T-helper 2 cell treated with Interferon-gamma antibody and Interleukin-4, amounts not matched to agents 5 μg/mL and 100 μg/mL, for 36 hours (primary cell): ENCODE measurements at regions not wholly inside any gene's neighbourhood (a gene's known extent, or its start where the extent isn't known, plus 50 kb on each side); places are given as distances from the start of the nearest gene placed in this dataset.

Experiments used
- DNase-seq: peaks from one replicate; pipeline ENCODE4 v3.0.0; 2021; ENCODE audit warnings: low spot score
- H3K27ac Mint-ChIP-seq: one replicate; pipeline ENCODE4 v1.8.0; 2021; ENCODE audit warnings: mild to moderate bottlenecking, mixed read lengths
- H3K27me3 Mint-ChIP-seq: one replicate; pipeline ENCODE4 v1.8.0; 2021; ENCODE audit warnings: low read depth, mixed read lengths
- H3K36me3 Mint-ChIP-seq: one replicate; pipeline ENCODE4 v1.8.0; 2021; ENCODE audit warnings: low read depth, mixed read lengths
- H3K4me1 Mint-ChIP-seq: one replicate; pipeline ENCODE4 v1.8.0; 2021; ENCODE audit warnings: low read depth, mixed read lengths
- H3K4me3 Mint-ChIP-seq: one replicate; pipeline ENCODE4 v1.8.0; 2022; ENCODE audit warnings: mild to moderate bottlenecking, moderate library complexity, mixed read lengths
- H3K9me3 Mint-ChIP-seq: one replicate; pipeline ENCODE4 v1.8.0; 2021; ENCODE audit warnings: mixed read lengths

- no peak for DNase-seq
- H3K4me1 Mint-ChIP-seq = no peaks in the 10 kb centered on the region
- no peak overlapping the region for H3K27ac Mint-ChIP-seq
- H3K36me3 Mint-ChIP-seq = no peaks in the 10 kb centered on the region
- no peaks in the 10 kb centered on the region for H3K27me3 Mint-ChIP-seq
- H3K4me3 Mint-ChIP-seq = no peak overlapping the region
- H3K9me3 Mint-ChIP-seq = peaks cover 17% of the 10 kb centered on the region
These were observed 383.2 kb upstream of the FLRT2 start for GRCh38 chr14:85146779-85147178.

- Mint-ChIP-seq H3K9me3 (peaks cover 29% of the 10 kb centered on the region), H3K27ac (no peak overlapping the region)
These were observed 379.8 kb upstream of the FLRT2 start for GRCh38 chr14:85150166-85150565.

GRCh38 chr14:85154714-85155113 is 375.2 kb upstream of the FLRT2 start:
- H3K4me1 Mint-ChIP-seq = no peaks in the 10 kb centered on the region
- H3K36me3 Mint-ChIP-seq = no peaks in the 10 kb centered on the region
- no peak overlapping the region for H3K4me3 Mint-ChIP-seq
- H3K27me3 Mint-ChIP-seq = no peaks in the 10 kb centered on the region
- H3K9me3 Mint-ChIP-seq = peaks cover 31% of the 10 kb centered on the region
- H3K27ac Mint-ChIP-seq = no peak overlapping the region
- no peak for DNase-seq

More at GRCh38 chr14:85150166-85150565, 379.8 kb upstream of the FLRT2 start:
- Mint-ChIP-seq H3K4me1 (no peaks in the 10 kb centered on the region), H3K36me3 (no peaks in the 10 kb centered on the region), H3K27me3 (no peaks in the 10 kb centered on the region), H3K4me3 (no peak overlapping the region)
- no peak for DNase-seq

GRCh38 chr14:85156319-85156718 is 373.6 kb upstream of the FLRT2 start:
- H3K9me3 Mint-ChIP-seq = peaks cover 27% of the 10 kb centered on the region
- H3K4me3 Mint-ChIP-seq = no peak overlapping the region
- no peak overlapping the region for H3K27ac Mint-ChIP-seq
- H3K27me3 Mint-ChIP-seq = no peaks in the 10 kb centered on the region
- H3K36me3 Mint-ChIP-seq = no peaks in the 10 kb centered on the region
- no peak for DNase-seq
- no peaks in the 10 kb centered on the region for H3K4me1 Mint-ChIP-seq

GRCh38 chr14:85159726-85160125 is 370.2 kb upstream of the FLRT2 start:
- no peak overlapping the region for H3K27ac Mint-ChIP-seq
- no peak for DNase-seq
- peaks cover 32% of the 10 kb centered on the region for H3K9me3 Mint-ChIP-seq
- H3K36me3 Mint-ChIP-seq = no peaks in the 10 kb centered on the region
- H3K27me3 Mint-ChIP-seq = no peaks in the 10 kb centered on the region
- no peaks in the 10 kb centered on the region for H3K4me1 Mint-ChIP-seq
- H3K4me3 Mint-ChIP-seq = no peak overlapping the region

- H3K36me3 Mint-ChIP-seq = no peaks in the 10 kb centered on the region
- H3K9me3 Mint-ChIP-seq = peaks cover 18% of the 10 kb centered on the region
- DNase-seq = no peak
- no peak overlapping the region for H3K4me3 Mint-ChIP-seq
- H3K27me3 Mint-ChIP-seq = no peaks in the 10 kb centered on the region
- no peaks in the 10 kb centered on the region for H3K4me1 Mint-ChIP-seq
- H3K27ac Mint-ChIP-seq = no peak overlapping the region
These were observed 364.9 kb upstream of the FLRT2 start for GRCh38 chr14:85165094-85165493.

GRCh38 chr14:85169381-85169780 is 360.6 kb upstream of the FLRT2 start:
- Mint-ChIP-seq H3K4me3 (no peak overlapping the region), H3K27ac (no peak overlapping the region), H3K4me1 (no peaks in the 10 kb centered on the region), H3K36me3 (no peaks in the 10 kb centered on the region), H3K27me3 (no peaks in the 10 kb centered on the region), H3K9me3 (peaks cover 4% of the 10 kb centered on the region)
- DNase-seq = no peak

- H3K4me3 Mint-ChIP-seq = no peak overlapping the region
- DNase-seq = no peak
These were observed 357.7 kb upstream of the FLRT2 start for GRCh38 chr14:85172290-85172689.

GRCh38 chr14:85172889-85173477 is 357.0 kb upstream of the FLRT2 start:
- peaks cover 8% of the 10 kb centered on the region for H3K9me3 Mint-ChIP-seq
- H3K27ac Mint-ChIP-seq = no peak overlapping the region
- DNase-seq = no peak
- H3K27me3 Mint-ChIP-seq = no peaks in the 10 kb centered on the region
- no peak overlapping the region for H3K4me3 Mint-ChIP-seq
- H3K36me3 Mint-ChIP-seq = no peaks in the 10 kb centered on the region
- no peaks in the 10 kb centered on the region for H3K4me1 Mint-ChIP-seq

More at GRCh38 chr14:85172290-85172689, 357.7 kb upstream of the FLRT2 start:
- Mint-ChIP-seq H3K9me3 (peaks cover 4% of the 10 kb centered on the region), H3K27me3 (no peaks in the 10 kb centered on the region), H3K36me3 (no peaks in the 10 kb centered on the region), H3K27ac (no peak overlapping the region), H3K4me1 (no peaks in the 10 kb centered on the region)

GRCh38 chr14:85175556-85175955 is 354.4 kb upstream of the FLRT2 start:
- DNase-seq = no peak
- H3K4me1 Mint-ChIP-seq = no peaks in the 10 kb centered on the region
- no peaks in the 10 kb centered on the region for H3K36me3 Mint-ChIP-seq
- H3K4me3 Mint-ChIP-seq = no peak overlapping the region
- peaks cover 14% of the 10 kb centered on the region for H3K9me3 Mint-ChIP-seq
- no peak overlapping the region for H3K27ac Mint-ChIP-seq
- no peaks in the 10 kb centered on the region for H3K27me3 Mint-ChIP-seq

- no peaks in the 10 kb centered on the region for H3K36me3 Mint-ChIP-seq
- H3K4me3 Mint-ChIP-seq = no peak overlapping the region
- H3K4me1 Mint-ChIP-seq = no peaks in the 10 kb centered on the region
- DNase-seq = no peak
- no peaks in the 10 kb centered on the region for H3K27me3 Mint-ChIP-seq
- no peak overlapping the region for H3K27ac Mint-ChIP-seq
- peaks cover 11% of the 10 kb centered on the region for H3K9me3 Mint-ChIP-seq
These were observed 351.1 kb upstream of the FLRT2 start for GRCh38 chr14:85178864-85179263.

- Mint-ChIP-seq H3K4me1 (no peaks in the 10 kb centered on the region), H3K27me3 (no peaks in the 10 kb centered on the region), H3K9me3 (peaks cover 14% of the 10 kb centered on the region), H3K4me3 (no peak overlapping the region), H3K27ac (no peak overlapping the region), H3K36me3 (no peaks in the 10 kb centered on the region)
- no peak for DNase-seq
These were observed 349.1 kb upstream of the FLRT2 start for GRCh38 chr14:85180876-85181275.

GRCh38 chr14:85182282-85182681 is 347.7 kb upstream of the FLRT2 start:
- Mint-ChIP-seq H3K9me3 (peaks cover 14% of the 10 kb centered on the region), H3K4me3 (no peak overlapping the region), H3K4me1 (no peaks in the 10 kb centered on the region), H3K27me3 (no peaks in the 10 kb centered on the region), H3K27ac (no peak overlapping the region), H3K36me3 (no peaks in the 10 kb centered on the region)
- no peak for DNase-seq

GRCh38 chr14:85186082-85186481 is 343.9 kb upstream of the FLRT2 start:
- H3K4me1 Mint-ChIP-seq = no peaks in the 10 kb centered on the region
- DNase-seq = no peak
- H3K4me3 Mint-ChIP-seq = no peak overlapping the region
- peaks cover 25% of the 10 kb centered on the region for H3K9me3 Mint-ChIP-seq
- H3K27ac Mint-ChIP-seq = no peak overlapping the region
- H3K27me3 Mint-ChIP-seq = no peaks in the 10 kb centered on the region
- H3K36me3 Mint-ChIP-seq = no peaks in the 10 kb centered on the region

GRCh38 chr14:85187521-85187920 is 342.4 kb upstream of the FLRT2 start:
- Mint-ChIP-seq H3K4me3 (no peak overlapping the region), H3K27me3 (no peaks in the 10 kb centered on the region), H3K27ac (no peak overlapping the region), H3K4me1 (no peaks in the 10 kb centered on the region), H3K9me3 (peaks cover 26% of the 10 kb centered on the region), H3K36me3 (no peaks in the 10 kb centered on the region)
- DNase-seq = no peak
